Transverse colon (tissue), 4 donors: ENCODE measurements at regions not wholly inside any gene's neighbourhood (a gene's known extent, or its start where the extent isn't known, plus 50 kb on each side); places are given as distances from the start of the nearest gene placed in this dataset.

Experiments
- DNase-seq: peaks from one replicate; pipeline ENCODE4 v3.0.0-alpha.2; 2019
- H3K27ac ChIP-seq, 4 donors: fragments of 200-600 bp; sonication (generic); 2 replicates each; pipeline ENCODE4 v1.5.1; 2016 to 2018; ENCODE audit warnings: inconsistent platforms in 4 of 4
- H3K27me3 ChIP-seq: fragments of 200-600 bp; sonication (generic); 2 replicates; pipeline ENCODE4 v1.5.1; 2017; ENCODE audit warnings: inconsistent platforms
- H3K36me3 ChIP-seq, 4 donors: fragments of 200-600 bp; sonication (generic); 2 replicates each; pipeline ENCODE4 v1.5.1; 2017 to 2019; ENCODE audit warnings: inconsistent platforms in 4 of 4
- H3K4me1 ChIP-seq, 4 donors: fragments of 200-600 bp; sonication (generic); 2 replicates each; pipeline ENCODE4 v1.5.1; 2017 to 2020; ENCODE audit warnings: inconsistent platforms in 4 of 4
- H3K4me3 ChIP-seq, 4 donors: fragments of 200-600 bp; sonication (generic); 1 replicate in 1 of 4; 2 replicates in 3 of 4; pipeline versions ENCODE4 v1.5.1 to v1.6.1; 2017 to 2019; ENCODE audit warnings: inconsistent platforms in 4 of 4
- H3K9me3 ChIP-seq, 2 donors: fragments of 200-600 bp; sonication (generic); 2 replicates each; pipeline ENCODE4 v1.5.1; 2017 to 2019; ENCODE audit warnings: inconsistent platforms in 2 of 2
- CTCF ChIP-seq, 5 experiments: fragments of 200-600 bp in 3 of 5; fragments of 450-650 bp in 2 of 5; sonication (generic) in 3 of 5; IDR thresholded peaks; 1 replicate in 2 of 5; 2 replicates in 3 of 5; pipeline ENCODE4 v1.5.1; 2016 to 2017; ENCODE audit warnings: antibody characterized with exemption in 5 of 5, inconsistent platforms in 3 of 5, mild to moderate bottlenecking in 2 of 5, moderate library complexity in 1 of 5
- EP300 ChIP-seq: sonication (generic); formaldehyde crosslinking; IDR thresholded peaks from one replicate; pipeline ENCODE4 v1.6.1; 2017; ENCODE audit warnings: antibody characterized with exemption, low read depth
- POLR2A ChIP-seq: fragments of 450-650 bp; IDR thresholded peaks from one replicate; pipeline ENCODE4 v1.6.1; 2016; ENCODE audit warnings: antibody characterized with exemption, mild to moderate bottlenecking, moderate library complexity
- POLR2AphosphoS5 ChIP-seq, 3 donors: sonication (generic); formaldehyde crosslinking; IDR thresholded peaks; one replicate each; pipeline ENCODE4 v1.6.1; 2016; ENCODE audit warnings: antibody characterized with exemption in 3 of 3
- WGBS, 2 donors: methylation state at CpG; one replicate each; pipeline ENCODE4 v1.1.5; 2018; ENCODE audit warnings: low coverage in 1 of 2; 5-methylcytosine and 5-hydroxymethylcytosine counted together
- in situ Hi-C, 4 donors: fragments of 200-750 bp; cut with MboI; loops; one replicate each; pipeline versions ENCODE4 v1.15.0 to v1.15.1; 2017; ENCODE audit warnings: low sequenced_read_pairs in 3 of 4, low pct_ligation_motif_present in 1 of 4, low pct_unique_long_range_greater_than_20kb in 1 of 4
- intact Hi-C: fragments of 100-400 bp; cut with DNase I; formaldehyde crosslinking; loops from one replicate; pipeline ENCODE4 v1.15.1; 2023; ENCODE audit warnings: low total_unique reads

- Histone ChIP-seq H3K27me3 (no peaks in the 10 kb centered on the region), H3K27ac (no peak overlapping the region), H3K4me1 (no peaks in the 10 kb centered on the region), H3K4me3 (no peak overlapping the region), H3K9me3 (no peaks in the 10 kb centered on the region), H3K36me3 (no peaks in the 10 kb centered on the region)
- DNase-seq = no peak
- TF ChIP-seq CTCF (IDR thresholded peaks at IDR 0.05) (no peak), POLR2AphosphoS5 (IDR thresholded peaks at IDR 0.05) (no peak), EP300 (no peak), POLR2A (no peak)
- in situ Hi-C loops = no loop called here
- 29 to 81% methylated on average over 1 to 6 of the region's 6 CpGs for whole genome bisulfite sequencing, 2 donors
- intact Hi-C loops = no loop called here
These were observed 50.4 kb upstream of the PPP2R2D start for GRCh38 chr10:131850383-131850870.
